HL-60 (cell line): ENCODE measurements at regions not wholly inside any gene's neighbourhood (a gene's known extent, or its start where the extent isn't known, plus 50 kb on each side); places are given as distances from the start of the nearest gene placed in this dataset.

Source experiments
- DNase-seq, 2 experiments: peaks; one replicate each; pipeline ENCODE4 v3.0.0-alpha.2; 2010 to 2020; ENCODE audit warnings: low read depth in 1 of 2, low spot score in 1 of 2
- H3K27ac ChIP-seq: fragments of 250-450 bp; sonication (Bioruptor Pico); replicated peaks from 2 replicates; pipeline ENCODE4 v1.5.1; 2020; ENCODE audit warnings: mild to moderate bottlenecking, moderate library complexity
- H3K27me3 ChIP-seq: fragments of 250-450 bp; sonication (Bioruptor Pico); 2 replicates; pipeline ENCODE4 v1.5.1; 2021; ENCODE audit warnings: mild to moderate bottlenecking, moderate library complexity; ENCODE audit not compliant: insufficient read depth, poor library complexity, severe bottlenecking
- H3K4me3 ChIP-seq: replicated peaks from 2 replicates; pipeline ENCODE4 v1.5.1; 2011; ENCODE audit warnings: mild to moderate bottlenecking, control low read depth, low read length; ENCODE audit not compliant: insufficient read depth
- CTCF ChIP-seq: IDR thresholded peaks from one replicate; pipeline ENCODE4 v1.5.1; 2011; ENCODE audit warnings: low read length, control low read depth, inconsistent platforms; ENCODE audit not compliant: insufficient read depth
- GABPA ChIP-seq: IDR thresholded peaks from 2 replicates; pipeline ENCODE4 v1.6.1; 2012; ENCODE audit warnings: low read depth
- POLR2AphosphoS5 ChIP-seq: IDR thresholded peaks from 2 replicates; pipeline ENCODE4 v1.6.1; 2012; ENCODE audit warnings: low read depth
- REST ChIP-seq: IDR thresholded peaks from 2 replicates; pipeline ENCODE4 v1.6.1; 2012; ENCODE audit warnings: low read depth; ENCODE audit not compliant: insufficient replicate concordance
- SPI1 ChIP-seq: IDR thresholded peaks from 2 replicates; pipeline ENCODE4 v1.6.1; 2012; ENCODE audit warnings: low read depth, mild to moderate bottlenecking, borderline replicate concordance

GRCh38 chr13:75088915-75089314 lies 393.1 kb downstream of the TBC1D4 start:
- H3K27me3 ChIP-seq, result no peaks in the 10 kb centered on the region
- no peak for DNase-seq
- TF ChIP-seq CTCF (no peak), REST (no peak), POLR2AphosphoS5 (no peak), SPI1 (no peak), GABPA (no peak)
- no peak overlapping the region for H3K27ac ChIP-seq
- no peak overlapping the region for H3K4me3 ChIP-seq

GRCh38 chr13:75079226-75079625 lies 402.7 kb downstream of the TBC1D4 start:
- Histone ChIP-seq H3K27me3 (no peaks in the 10 kb centered on the region), H3K4me3 (no peak overlapping the region), H3K27ac (no peak overlapping the region)
- DNase-seq, result no peak
- TF ChIP-seq GABPA (no peak), SPI1 (no peak)

DNA sequence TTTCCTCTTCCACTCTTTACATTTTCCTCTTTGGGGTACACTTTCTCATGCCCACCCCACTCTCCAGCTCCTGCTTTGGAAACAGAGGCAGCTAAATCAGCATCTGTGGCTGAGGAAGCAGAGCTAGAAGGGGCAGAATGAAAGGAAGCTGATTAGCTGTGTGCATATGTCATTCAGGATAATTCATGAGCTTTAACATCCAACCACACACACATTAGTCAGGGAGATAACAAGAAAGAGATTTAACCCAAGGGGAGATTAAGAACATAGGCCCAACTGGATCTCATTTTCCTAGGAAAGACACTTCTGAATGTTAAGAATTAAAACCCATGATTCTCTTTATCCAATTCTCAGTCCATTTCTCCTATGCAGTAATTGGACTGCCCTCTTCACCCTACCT lies 405.5 kb downstream of the TBC1D4 start:
- TF ChIP-seq SPI1 (no peak), REST (no peak), GABPA (no peak), CTCF (no peak), POLR2AphosphoS5 (no peak)
- H3K27ac ChIP-seq, result no peak overlapping the region
- no peak overlapping the region for H3K4me3 ChIP-seq
- H3K27me3 ChIP-seq, result no peaks in the 10 kb centered on the region
- no peak for DNase-seq

GRCh38 chr13:75073786-75074185 lies 408.2 kb downstream of the TBC1D4 start:
- Histone ChIP-seq H3K27ac (no peak overlapping the region), H3K4me3 (no peak overlapping the region), H3K27me3 (no peaks in the 10 kb centered on the region)
- TF ChIP-seq CTCF (no peak), POLR2AphosphoS5 (no peak), SPI1 (no peak), GABPA (no peak), REST (no peak)
- no peak for DNase-seq
